ENCODE measurements at regions not wholly inside any gene's neighbourhood (a gene's known extent, or its start where the extent isn't known, plus 50 kb on each side); places are given as distances from the start of the nearest gene placed in this dataset.

GRCh38 chr5:21181609-21182125 lies 1193.7 kb upstream of the CDH18 start:
- no peak overlapping the region for H3K4me3 ChIP-seq (ENCODE audit: low read depth, low read length)
- DNase-seq (ENCODE audit: low read depth), result no peak
- no peak for TF ChIP-seq CTCF (IDR thresholded peaks at IDR 0.05; ENCODE audit: low read depth, low read length)
- TF ChIP-seq POLR2A (IDR thresholded peaks at IDR 0.05; ENCODE audit: extremely low read depth, insufficient read length), result no peak
- TF ChIP-seq, protein P1, sequence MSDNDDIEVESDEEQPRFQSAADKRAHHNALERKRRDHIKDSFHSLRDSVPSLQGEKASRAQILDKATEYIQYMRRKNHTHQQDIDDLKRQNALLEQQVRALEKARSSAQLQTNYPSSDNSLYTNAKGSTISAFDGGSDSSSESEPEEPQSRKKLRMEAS (IDR thresholded peaks at IDR 0.05; ENCODE audit: low read depth, low read length), result no peak
- TF ChIP-seq MYC (IDR thresholded peaks at IDR 0.05; ENCODE audit: low read depth, low read length), result no peak

DNA sequence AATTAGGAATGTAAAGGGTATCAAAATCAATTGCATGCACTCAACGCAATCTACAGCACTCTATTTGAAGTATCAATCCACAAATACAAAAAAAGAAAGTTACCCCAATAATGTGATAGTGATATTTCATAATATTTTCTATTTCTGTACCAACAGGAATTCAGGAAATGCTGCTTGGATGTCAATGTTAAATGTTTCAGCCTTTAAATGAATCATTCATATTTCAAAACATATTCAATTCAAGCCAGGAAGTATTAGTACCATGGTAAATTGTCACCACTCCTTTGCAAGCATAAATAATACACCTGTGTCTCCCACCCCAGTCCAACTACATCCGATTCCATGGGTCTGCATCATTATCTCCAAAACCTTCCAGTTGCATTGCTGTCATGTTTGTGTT lies 1185.5 kb upstream of the CDH18 start:
- DNase-seq (ENCODE audit: low read depth), result no peak
- no peak overlapping the region for H3K4me3 ChIP-seq (ENCODE audit: low read depth, low read length)
- TF ChIP-seq, protein P1 (IDR thresholded peaks at IDR 0.05; ENCODE audit: low read depth, low read length), result no peak
- no peak for TF ChIP-seq POLR2A (IDR thresholded peaks at IDR 0.05; ENCODE audit: extremely low read depth, insufficient read length)
- no peak for TF ChIP-seq MYC (IDR thresholded peaks at IDR 0.05; ENCODE audit: low read depth, low read length)
- TF ChIP-seq CTCF (IDR thresholded peaks at IDR 0.05; ENCODE audit: low read depth, low read length), result no peak

DNA sequence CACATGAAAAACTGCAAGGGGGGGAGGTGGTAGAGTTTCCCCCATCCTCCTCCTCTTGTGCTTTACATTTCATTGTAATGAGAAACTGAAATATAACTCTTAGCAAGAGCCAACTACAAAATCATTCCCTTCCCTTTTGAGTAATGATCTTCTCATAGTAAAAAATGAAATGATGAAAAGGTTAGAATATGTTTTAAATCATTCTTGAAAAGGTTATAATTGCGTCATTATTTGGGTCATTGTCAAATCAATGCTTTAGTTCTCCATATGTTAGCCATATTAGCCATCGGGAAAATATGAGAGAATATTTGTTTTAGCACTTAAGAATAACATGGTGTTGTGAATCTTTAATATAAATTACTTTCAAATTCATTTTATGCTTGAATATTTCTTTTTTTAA lies 1185.0 kb upstream of the CDH18 start:
- TF ChIP-seq POLR2A (IDR thresholded peaks at IDR 0.05; ENCODE audit: extremely low read depth, insufficient read length), result no peak
- TF ChIP-seq, protein P1 (IDR thresholded peaks at IDR 0.05; ENCODE audit: low read depth, low read length), result no peak
- TF ChIP-seq CTCF (IDR thresholded peaks at IDR 0.05; ENCODE audit: low read depth, low read length), result no peak
- no peak for TF ChIP-seq MYC (IDR thresholded peaks at IDR 0.05; ENCODE audit: low read depth, low read length)
- no peak for DNase-seq (ENCODE audit: low read depth)
- H3K4me3 ChIP-seq (ENCODE audit: low read depth, low read length), result no peak overlapping the region

GRCh38 chr5:21171038-21171437 lies 1183.0 kb upstream of the CDH18 start:
- TF ChIP-seq POLR2A (IDR thresholded peaks at IDR 0.05; ENCODE audit: extremely low read depth, insufficient read length) (no peak), CTCF (IDR thresholded peaks at IDR 0.05; ENCODE audit: low read depth, low read length) (no peak), MYC (IDR thresholded peaks at IDR 0.05; ENCODE audit: low read depth, low read length) (no peak)
- TF ChIP-seq, protein P1 (IDR thresholded peaks at IDR 0.05; ENCODE audit: low read depth, low read length), result no peak
- H3K4me3 ChIP-seq (ENCODE audit: low read depth, low read length), result no peak overlapping the region
- no peak for DNase-seq (ENCODE audit: low read depth)

- no peak for DNase-seq (ENCODE audit: low read depth)
- TF ChIP-seq CTCF (IDR thresholded peaks at IDR 0.05; ENCODE audit: low read depth, low read length), result no peak
- TF ChIP-seq POLR2A (IDR thresholded peaks at IDR 0.05; ENCODE audit: extremely low read depth, insufficient read length), result no peak
- TF ChIP-seq, protein P1 (IDR thresholded peaks at IDR 0.05; ENCODE audit: low read depth, low read length), result no peak
- TF ChIP-seq MYC (IDR thresholded peaks at IDR 0.05; ENCODE audit: low read depth, low read length), result no peak
- no peak overlapping the region for H3K4me3 ChIP-seq (ENCODE audit: low read depth, low read length)
Observed at GRCh38 chr5:21168557-21168956, 1180.6 kb upstream of the CDH18 start.
